H1 (cell line): ENCODE measurements at regions not wholly inside any gene's neighbourhood (a gene's known extent, or its start where the extent isn't known, plus 50 kb on each side); places are given as distances from the start of the nearest gene placed in this dataset.

Source experiments
- CTCF ChIA-PET: fragments of 300-600 bp; sonication (Branson Sonifier 250); formaldehyde crosslinking; loops from one replicate; lab custom pipeline; 2021; ENCODE audit not compliant: partially characterized antibody; lab: Charles Lee
- POLR2A ChIA-PET: fragments of 300-600 bp; sonication (Branson Sonifier 250); formaldehyde crosslinking; loops from one replicate; lab custom pipeline; 2021; ENCODE audit warnings: inconsistent platforms; ENCODE audit not compliant: partially characterized antibody; lab: Charles Lee
- DNase-seq, 2 experiments: peaks; one replicate each; pipeline versions ENCODE4 v3.0.0 to v3.0.0-alpha.2; 2010 to 2022; ENCODE audit warnings: low spot score in 2 of 2, low read depth in 1 of 2, mixed read lengths in 1 of 2
- FAIRE-seq: peaks from 2 replicates; lab custom pipeline; 2011; peaks lifted over from hg19 to GRCh38; lab: Jason Lieb, UNC
- H2AFZ ChIP-seq: 2 replicates; pipeline ENCODE4 v1.8.1; 2012; ENCODE audit warnings: low read length, inconsistent platforms
- H2AK5ac ChIP-seq: 2 replicates; pipeline ENCODE4 v1.6.1; 2013; ENCODE audit warnings: low read depth, low read length
- H2BK120ac ChIP-seq: replicated peaks from 2 replicates; pipeline ENCODE3; 2013; ENCODE audit warnings: low read depth, low read length, inconsistent platforms
- H2BK12ac ChIP-seq: 2 replicates; pipeline ENCODE4 v1.6.1; 2013; ENCODE audit warnings: low read depth, low read length
- H2BK15ac ChIP-seq: 2 replicates; pipeline ENCODE4 v1.6.1; 2013; ENCODE audit warnings: low read length
- H2BK20ac ChIP-seq: 2 replicates; pipeline ENCODE4 v1.6.1; 2013; ENCODE audit warnings: low read length
- H2BK5ac ChIP-seq: 2 replicates; pipeline ENCODE4 v1.6.1; 2013; ENCODE audit warnings: low read depth, low read length
- H3K14ac ChIP-seq: 2 replicates; pipeline ENCODE4 v1.6.1; 2013; ENCODE audit warnings: inconsistent platforms; ENCODE audit not compliant: insufficient read length
- H3K18ac ChIP-seq: 2 replicates; pipeline ENCODE4 v1.6.1; 2013; ENCODE audit warnings: low read length; ENCODE audit errors: extremely low read depth
- H3K23ac ChIP-seq: 2 replicates; pipeline ENCODE4 v1.6.1; 2013; ENCODE audit warnings: inconsistent platforms; ENCODE audit not compliant: insufficient read length
- H3K23me2 ChIP-seq: 2 replicates; pipeline ENCODE4 v1.6.1; 2013; ENCODE audit warnings: low read depth, low read length
- H3K27ac ChIP-seq: 2 replicates; pipeline ENCODE4 v1.6.1; 2011; ENCODE audit warnings: low read depth, low read length, inconsistent platforms
- H3K27me3 ChIP-seq, 4 experiments: replicated peaks in 1 of 4; 1 replicate in 1 of 4; 2 replicates in 3 of 4; pipeline versions ENCODE4 v1.6.1 to v1.8.1; 2011 to 2013; ENCODE audit warnings: low read length in 3 of 4, mild to moderate bottlenecking in 3 of 4, inconsistent platforms in 2 of 4, mixed read lengths in 2 of 4, moderate library complexity in 1 of 4; ENCODE audit not compliant: control insufficient read depth in 3 of 4, insufficient read depth in 3 of 4; ENCODE audit errors: extremely low read depth in 1 of 4
- H3K36me3 ChIP-seq, 4 experiments: 2 replicates each; pipeline versions ENCODE4 v1.6.1 to v1.8.1; 2011 to 2013; ENCODE audit warnings: mild to moderate bottlenecking in 4 of 4, low read length in 3 of 4, moderate library complexity in 2 of 4, control low read depth in 1 of 4, inconsistent platforms in 1 of 4; ENCODE audit not compliant: insufficient read depth in 4 of 4, control insufficient read depth in 2 of 4
- H3K4ac ChIP-seq: replicated peaks from 2 replicates; pipeline ENCODE3; 2013; ENCODE audit warnings: low read length, low read depth, mixed read lengths, inconsistent platforms; ENCODE audit not compliant: insufficient read length
- H3K4me1 ChIP-seq, 4 experiments: replicated peaks in 1 of 4; 1 replicate in 1 of 4; 2 replicates in 3 of 4; pipeline versions ENCODE4 v1.6.1 to v1.8.1; 2011 to 2013; ENCODE audit warnings: low read length in 3 of 4, inconsistent platforms in 2 of 4, mixed read lengths in 1 of 4; ENCODE audit not compliant: insufficient read depth in 4 of 4, control insufficient read depth in 3 of 4
- H3K4me2 ChIP-seq, 2 experiments: 2 replicates each; pipeline versions ENCODE4 v1.6.1 to v1.8.1; 2011 to 2013; ENCODE audit warnings: low read depth in 2 of 2, low read length in 2 of 2, control low read depth in 1 of 2, inconsistent platforms in 1 of 2, mild to moderate bottlenecking in 1 of 2; ENCODE audit not compliant: insufficient read depth in 1 of 2
- H3K4me3 ChIP-seq, 4 experiments: fragments of 200-600, 300-600 bp in 1 of 4; sonication (generic), shearing (Covaris generic), sonication (Bioruptor Twin) in 1 of 4; 2 replicates each; pipeline versions ENCODE4 v1.5.1 to v1.8.1; 2011 to 2016; ENCODE audit warnings: low read length in 4 of 4, low read depth in 3 of 4, control low read depth in 2 of 4, inconsistent platforms in 2 of 4, mild to moderate bottlenecking in 2 of 4, mixed read lengths in 1 of 4, moderate library complexity in 1 of 4; ENCODE audit not compliant: insufficient read depth in 2 of 4; ENCODE audit errors: extremely low read depth in 1 of 4
- H3K56ac ChIP-seq: replicated peaks from 2 replicates; pipeline ENCODE3; 2013; ENCODE audit warnings: low read depth, mild to moderate bottlenecking, mixed read lengths, low read length, inconsistent platforms; ENCODE audit not compliant: insufficient read length
- H3K79me1 ChIP-seq: 2 replicates; pipeline ENCODE4 v1.6.1; 2013; ENCODE audit warnings: low read depth, low read length, control low read depth
- H3K79me2 ChIP-seq, 2 experiments: 2 replicates each; pipeline versions ENCODE4 v1.6.1 to v1.8.1; 2012 to 2013; ENCODE audit warnings: low read length in 2 of 2, mild to moderate bottlenecking in 2 of 2, inconsistent platforms in 1 of 2; ENCODE audit not compliant: insufficient read depth in 2 of 2, control insufficient read depth in 1 of 2
- H3K9ac ChIP-seq, 4 experiments: replicated peaks in 1 of 4; 1 replicate in 1 of 4; 2 replicates in 3 of 4; pipeline versions ENCODE4 v1.6.1 to v1.8.1; 2011 to 2013; ENCODE audit warnings: low read depth in 3 of 4, low read length in 3 of 4, control low read depth in 2 of 4, mild to moderate bottlenecking in 2 of 4, moderate library complexity in 2 of 4, inconsistent platforms in 1 of 4; ENCODE audit errors: extremely low read depth in 1 of 4
- H3K9me3 ChIP-seq, 2 experiments: 2 replicates each; pipeline versions ENCODE4 v1.6.1 to v1.8.1; 2012 to 2013; ENCODE audit warnings: mild to moderate bottlenecking in 2 of 2, moderate library complexity in 2 of 2, control low read depth in 1 of 2, inconsistent platforms in 1 of 2, low read depth in 1 of 2, low read length in 1 of 2, mixed read lengths in 1 of 2; ENCODE audit not compliant: insufficient read depth in 2 of 2
- H4K20me1 ChIP-seq, 2 experiments: replicated peaks in 1 of 2; 2 replicates each; pipeline versions ENCODE3 to v1.8.1; 2011 to 2013; ENCODE audit warnings: inconsistent platforms in 2 of 2, low read length in 2 of 2, mild to moderate bottlenecking in 1 of 2; ENCODE audit not compliant: insufficient read depth in 2 of 2, control insufficient read depth in 1 of 2
- H4K5ac ChIP-seq: 2 replicates; pipeline ENCODE4 v1.6.1; 2013; ENCODE audit warnings: low read length, low read depth, mixed read lengths, inconsistent platforms; ENCODE audit not compliant: insufficient read length
- H4K8ac ChIP-seq: 2 replicates; pipeline ENCODE4 v1.8.0; 2013; ENCODE audit warnings: mild to moderate bottlenecking, moderate library complexity, low read length, inconsistent platforms; ENCODE audit not compliant: insufficient read depth; ENCODE audit errors: extremely low read depth
- H4K91ac ChIP-seq: replicated peaks from 2 replicates; pipeline ENCODE3; 2013; ENCODE audit warnings: low read length, mixed read lengths, inconsistent platforms; ENCODE audit not compliant: insufficient read length
- CHD1 ChIP-seq: IDR thresholded peaks from 2 replicates; pipeline ENCODE4 v1.6.1; 2012; ENCODE audit warnings: low read depth, low read length, improper control_type of control experiment
- GABPA ChIP-seq: IDR thresholded peaks from 2 replicates; pipeline ENCODE4 v1.6.1; 2011; ENCODE audit warnings: mild to moderate bottlenecking, low read length, moderate library complexity, borderline replicate concordance; ENCODE audit not compliant: insufficient read depth
- GTF2F1 ChIP-seq: IDR thresholded peaks from 2 replicates; pipeline ENCODE4 v1.6.1; 2012; ENCODE audit warnings: low read depth, low read length, improper control_type of control experiment, borderline replicate concordance
- NANOG ChIP-seq: IDR thresholded peaks from 2 replicates; pipeline ENCODE4 v1.6.1; 2011; ENCODE audit warnings: low read length, low read depth, mild to moderate bottlenecking, inconsistent platforms; ENCODE audit not compliant: insufficient read depth, poor library complexity, severe bottlenecking
- PHF8 ChIP-seq: fragments of 200-600 bp; sonication (generic); conservative IDR thresholded peaks from 2 replicates; pipeline ENCODE4 v1.7.1; 2012; ENCODE audit warnings: low read depth, mild to moderate bottlenecking, inconsistent platforms, low read length, moderate library complexity
- POLR2AphosphoS5 ChIP-seq: IDR thresholded peaks from 2 replicates; pipeline ENCODE4 v1.6.1; 2011; ENCODE audit warnings: low read depth, low read length
- POU5F1 ChIP-seq: IDR thresholded peaks from 2 replicates; pipeline ENCODE4 v1.6.1; 2011; ENCODE audit warnings: low read depth, mild to moderate bottlenecking, low read length, moderate library complexity
- RFX5 ChIP-seq: IDR thresholded peaks from 2 replicates; pipeline ENCODE4 v1.6.1; 2011; ENCODE audit warnings: low read depth, low read length, improper control_type of control experiment, borderline replicate concordance
- SUZ12 ChIP-seq: fragments of 200-600 bp; sonication (generic); IDR thresholded peaks from 2 replicates; pipeline ENCODE4 v1.6.1; 2012; ENCODE audit warnings: mild to moderate bottlenecking, inconsistent platforms, low read length, moderate library complexity, mixed read lengths
- TEAD4 ChIP-seq: IDR thresholded peaks from 2 replicates; pipeline ENCODE4 v1.6.1; 2012; ENCODE audit warnings: low read depth, low read length, inconsistent platforms, mixed read lengths
- WGBS, 2 experiments: shearing (Covaris generic) in 1 of 2; methylation state at CpG; one replicate each; pipeline versions ENCODE4 v1.1.6 to v1.1.7; 2013 to 2015; ENCODE audit warnings: low lambda C conversion rate in 2 of 2, mixed read lengths in 2 of 2, inconsistent platforms in 1 of 2, low coverage in 1 of 2, missing lambda C conversion rate in 1 of 2; ENCODE audit not compliant: insufficient replicate concordance in 2 of 2, insufficient coverage in 1 of 2, insufficient read length in 1 of 2; ENCODE audit errors: extremely low coverage in 1 of 2, missing lambda C conversion rate in 1 of 2; 5-methylcytosine and 5-hydroxymethylcytosine counted together
- TF ChIP-seq, protein P1 (sequence below): IDR thresholded peaks from 2 replicates; pipeline ENCODE4 v1.6.1; 2011; ENCODE audit warnings: low read length, improper control_type of control experiment

DNA sequence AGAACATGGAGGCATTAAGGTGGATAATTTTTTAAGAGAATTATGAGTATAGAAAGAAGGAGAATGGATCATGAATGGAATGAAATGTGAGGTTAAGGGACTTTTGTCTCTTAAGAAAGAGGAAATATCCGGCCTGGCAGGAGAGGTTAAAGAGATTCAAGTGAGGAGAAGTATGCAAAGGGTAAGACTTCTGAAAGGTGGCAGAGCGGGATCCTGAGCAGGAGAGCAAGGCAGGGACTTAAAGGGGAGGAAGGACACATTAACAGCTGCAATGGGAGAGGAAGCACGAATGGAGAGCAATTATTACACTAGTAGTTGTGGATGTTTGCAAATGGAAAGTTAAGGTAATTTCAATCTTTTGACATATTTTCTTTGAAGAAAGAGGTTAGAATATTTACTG is 171.0 kb downstream of the KITLG start:
- DNase-seq (no peak), FAIRE-seq (no peak)
- no peaks in the 10 kb centered on the region for H3K79me1 ChIP-seq
- no peaks in the 10 kb centered on the region for H3K9me3 ChIP-seq
- no peak overlapping the region for H2BK15ac ChIP-seq
- H2AK5ac ChIP-seq = no peak overlapping the region
- H2BK120ac ChIP-seq = no peak overlapping the region
- no peak overlapping the region for H3K27ac ChIP-seq
- no peaks in the 10 kb centered on the region for H3K23me2 ChIP-seq
- H3K27me3 ChIP-seq = no peaks in the 10 kb centered on the region
- ChIA-PET CTCF (interaction anchor here (1.4 kb wide), 1 partner anchor 16 kb away, joined by 6 read pairs; no protein-coding TSS in a partner anchor), POLR2A (no interaction called here)
- H2BK12ac ChIP-seq = no peak overlapping the region
- H4K8ac ChIP-seq = no peak overlapping the region
- no peak overlapping the region for H2BK5ac ChIP-seq
- 69% methylated on average over 3 of the region's 3 CpGs; no CpG with 5 or more reads in 1 of the 2 experiments for WGBS, 2 experiments
- H3K4ac ChIP-seq = no peak overlapping the region
- no peak overlapping the region for H3K14ac ChIP-seq
- no peak for TF ChIP-seq NANOG
- TF ChIP-seq RFX5 = no peak
- TF ChIP-seq GTF2F1 = no peak
- no peak for TF ChIP-seq CHD1
- no peak for TF ChIP-seq POU5F1
- TF ChIP-seq GABPA = no peak
- TF ChIP-seq PHF8 = no peak
- TF ChIP-seq POLR2AphosphoS5 = no peak
- TF ChIP-seq SUZ12 = no peak
- no peak for TF ChIP-seq TEAD4
- TF ChIP-seq, protein P1, sequence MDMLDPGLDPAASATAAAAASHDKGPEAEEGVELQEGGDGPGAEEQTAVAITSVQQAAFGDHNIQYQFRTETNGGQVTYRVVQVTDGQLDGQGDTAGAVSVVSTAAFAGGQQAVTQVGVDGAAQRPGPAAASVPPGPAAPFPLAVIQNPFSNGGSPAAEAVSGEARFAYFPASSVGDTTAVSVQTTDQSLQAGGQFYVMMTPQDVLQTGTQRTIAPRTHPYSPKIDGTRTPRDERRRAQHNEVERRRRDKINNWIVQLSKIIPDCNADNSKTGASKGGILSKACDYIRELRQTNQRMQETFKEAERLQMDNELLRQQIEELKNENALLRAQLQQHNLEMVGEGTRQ = no peak
- peak overlapping the region; percentile 15 for H4K5ac ChIP-seq
- no peak overlapping the region for H3K4me2 ChIP-seq
- no peak overlapping the region for H3K9ac ChIP-seq
- H2AFZ ChIP-seq = no peak overlapping the region
- H4K20me1 ChIP-seq = no peaks in the 10 kb centered on the region
- H3K23ac ChIP-seq = no peak overlapping the region
- H3K4me3 ChIP-seq = no peak overlapping the region
- H3K36me3 ChIP-seq = no peaks in the 10 kb centered on the region
- H3K79me2 ChIP-seq = no peaks in the 10 kb centered on the region
- H3K56ac ChIP-seq = no peak overlapping the region
- no peak overlapping the region for H4K91ac ChIP-seq
- H2BK20ac ChIP-seq = no peak overlapping the region
- H3K18ac ChIP-seq = no peak overlapping the region
- no peaks in the 10 kb centered on the region for H3K4me1 ChIP-seq
